ENCODE measurements at regions not wholly inside any gene's neighbourhood (a gene's known extent, or its start where the extent isn't known, plus 50 kb on each side); places are given as distances from the start of the nearest gene placed in this dataset.

GRCh38 chr13:57045826-57046546, 94.7 kb upstream of the PRR20A start:
- Histone ChIP-seq H3K9me2 (ENCODE audit: insufficient read depth, low read length) (no peaks in the 10 kb centered on the region), H3K4me3 (ENCODE audit: low read depth, low read length, poor library complexity, severe bottlenecking) (no peak overlapping the region), H3K27ac (ENCODE audit: low read depth, low read length, poor library complexity, severe bottlenecking) (no peak overlapping the region), H3K9me3 (ENCODE audit: low read length) (0 out of 2 replicates have a peak, but pooled peaks cover 10% of the 10 kb centered on the region), H3K79me2 (ENCODE audit: insufficient read depth, low read depth, low read length) (no peaks in the 10 kb centered on the region), H3K4me1 (ENCODE audit: insufficient read depth, low read length, poor library complexity, severe bottlenecking) (no peaks in the 10 kb centered on the region), H2AFZ (ENCODE audit: low read length) (no peak overlapping the region), H3K4me2 (ENCODE audit: low read length) (no peak overlapping the region), H4K20me1 (ENCODE audit: insufficient read depth, low read length) (no peaks in the 10 kb centered on the region), H3K36me3 (ENCODE audit: insufficient read depth, low read length) (no peaks in the 10 kb centered on the region)
- CTCF ChIA-PET (ENCODE audit: unreplicated experiment) = no interaction called here
- POLR2A ChIA-PET = no interaction called here
- intact Hi-C loops (cut with micrococcal nuclease; ENCODE audit: unreplicated experiment) = no loop called here
- no peak for DNase-seq (ENCODE audit: low spot score)
- TF ChIP-seq EZH2phosphoT487 (IDR thresholded peaks at IDR 0.05; ENCODE audit: borderline replicate concordance, low read depth, low read length) = no peak
- TF ChIP-seq, protein P1, sequence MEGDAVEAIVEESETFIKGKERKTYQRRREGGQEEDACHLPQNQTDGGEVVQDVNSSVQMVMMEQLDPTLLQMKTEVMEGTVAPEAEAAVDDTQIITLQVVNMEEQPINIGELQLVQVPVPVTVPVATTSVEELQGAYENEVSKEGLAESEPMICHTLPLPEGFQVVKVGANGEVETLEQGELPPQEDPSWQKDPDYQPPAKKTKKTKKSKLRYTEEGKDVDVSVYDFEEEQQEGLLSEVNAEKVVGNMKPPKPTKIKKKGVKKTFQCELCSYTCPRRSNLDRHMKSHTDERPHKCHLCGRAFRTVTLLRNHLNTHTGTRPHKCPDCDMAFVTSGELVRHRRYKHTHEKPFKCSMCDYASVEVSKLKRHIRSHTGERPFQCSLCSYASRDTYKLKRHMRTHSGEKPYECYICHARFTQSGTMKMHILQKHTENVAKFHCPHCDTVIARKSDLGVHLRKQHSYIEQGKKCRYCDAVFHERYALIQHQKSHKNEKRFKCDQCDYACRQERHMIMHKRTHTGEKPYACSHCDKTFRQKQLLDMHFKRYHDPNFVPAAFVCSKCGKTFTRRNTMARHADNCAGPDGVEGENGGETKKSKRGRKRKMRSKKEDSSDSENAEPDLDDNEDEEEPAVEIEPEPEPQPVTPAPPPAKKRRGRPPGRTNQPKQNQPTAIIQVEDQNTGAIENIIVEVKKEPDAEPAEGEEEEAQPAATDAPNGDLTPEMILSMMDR (conservative IDR thresholded peaks at IDR 0.05; ENCODE audit: low read length) = no peak
- BruUV-seq (replicated peaks) = no TSS peak

- H4K20me1 ChIP-seq (ENCODE audit: insufficient read depth, low read length) = no peaks in the 10 kb centered on the region
- no peak overlapping the region for H3K4me3 ChIP-seq (ENCODE audit: low read depth, low read length, poor library complexity, severe bottlenecking)
- no peaks in the 10 kb centered on the region for H3K4me1 ChIP-seq (ENCODE audit: insufficient read depth, low read length, poor library complexity, severe bottlenecking)
- ChIA-PET POLR2A (no interaction called here), CTCF (ENCODE audit: unreplicated experiment) (no interaction called here)
- H3K9me3 ChIP-seq (ENCODE audit: low read length) = peaks cover 9% of the 10 kb centered on the region; the same call in 1 of the 2 replicates
- no peak overlapping the region for H2AFZ ChIP-seq (ENCODE audit: low read length)
- no peak overlapping the region for H3K27ac ChIP-seq (ENCODE audit: low read depth, low read length, poor library complexity, severe bottlenecking)
- TF ChIP-seq EZH2phosphoT487 (IDR thresholded peaks at IDR 0.05; ENCODE audit: borderline replicate concordance, low read depth, low read length) = no peak
- TF ChIP-seq, protein P1 (conservative IDR thresholded peaks at IDR 0.05; ENCODE audit: low read length) = no peak
- no peak overlapping the region for H3K4me2 ChIP-seq (ENCODE audit: low read length)
- no peaks in the 10 kb centered on the region for H3K79me2 ChIP-seq (ENCODE audit: insufficient read depth, low read depth, low read length)
- no peaks in the 10 kb centered on the region for H3K9me2 ChIP-seq (ENCODE audit: insufficient read depth, low read length)
- H3K36me3 ChIP-seq (ENCODE audit: insufficient read depth, low read length) = no peaks in the 10 kb centered on the region
- no TSS peak for BruUV-seq (replicated peaks)
- intact Hi-C loops (cut with micrococcal nuclease; ENCODE audit: unreplicated experiment) = no loop called here
- no peak for DNase-seq (ENCODE audit: low spot score)
Observed at GRCh38 chr13:57056601-57057180, 84.0 kb upstream of the PRR20A start.

DNA sequence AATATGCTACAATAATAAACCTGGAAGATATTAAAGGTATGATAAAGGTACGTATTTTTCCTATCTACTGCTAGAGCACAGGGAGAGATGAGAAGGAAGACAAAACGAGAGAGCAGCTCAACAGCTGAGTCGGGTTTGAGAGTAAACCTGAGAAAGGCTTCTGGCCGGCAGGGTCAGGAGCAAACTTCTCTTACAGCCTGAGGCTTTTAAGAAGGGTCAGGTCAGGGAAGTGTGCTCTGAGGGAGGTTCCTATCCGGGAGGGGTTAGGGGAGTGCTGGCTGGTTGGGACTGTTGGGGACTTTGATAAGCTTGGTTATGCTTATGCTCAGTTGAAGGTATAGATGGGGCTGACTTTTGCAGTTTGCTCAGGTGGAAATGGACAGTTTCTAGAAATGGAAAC, 77.7 kb upstream of the PRR20A start:
- CTCF ChIA-PET (ENCODE audit: unreplicated experiment) = no interaction called here
- Histone ChIP-seq H3K4me1 (ENCODE audit: insufficient read depth, low read length, poor library complexity, severe bottlenecking) (no peaks in the 10 kb centered on the region), H4K20me1 (ENCODE audit: insufficient read depth, low read length) (no peaks in the 10 kb centered on the region), H3K79me2 (ENCODE audit: insufficient read depth, low read depth, low read length) (no peaks in the 10 kb centered on the region), H3K4me2 (ENCODE audit: low read length) (no peak overlapping the region), H3K36me3 (ENCODE audit: insufficient read depth, low read length) (no peaks in the 10 kb centered on the region), H3K9me2 (ENCODE audit: insufficient read depth, low read length) (no peaks in the 10 kb centered on the region), H3K9me3 (ENCODE audit: low read length) (no peaks in the 10 kb centered on the region), H3K4me3 (ENCODE audit: low read depth, low read length, poor library complexity, severe bottlenecking) (no peak overlapping the region), H3K27ac (ENCODE audit: low read depth, low read length, poor library complexity, severe bottlenecking) (no peak overlapping the region), H2AFZ (ENCODE audit: low read length) (no peak overlapping the region)
- DNase-seq (ENCODE audit: low spot score) = no peak
- BruUV-seq (replicated peaks) = no TSS peak
- intact Hi-C loops (cut with micrococcal nuclease; ENCODE audit: unreplicated experiment) = no loop called here
- no peak for TF ChIP-seq EZH2phosphoT487 (IDR thresholded peaks at IDR 0.05; ENCODE audit: borderline replicate concordance, low read depth, low read length)
- POLR2A ChIA-PET = no interaction called here
